ENCODE measurements at regions not wholly inside any gene's neighbourhood (a gene's known extent, or its start where the extent isn't known, plus 50 kb on each side); places are given as distances from the start of the nearest gene placed in this dataset.

DNA sequence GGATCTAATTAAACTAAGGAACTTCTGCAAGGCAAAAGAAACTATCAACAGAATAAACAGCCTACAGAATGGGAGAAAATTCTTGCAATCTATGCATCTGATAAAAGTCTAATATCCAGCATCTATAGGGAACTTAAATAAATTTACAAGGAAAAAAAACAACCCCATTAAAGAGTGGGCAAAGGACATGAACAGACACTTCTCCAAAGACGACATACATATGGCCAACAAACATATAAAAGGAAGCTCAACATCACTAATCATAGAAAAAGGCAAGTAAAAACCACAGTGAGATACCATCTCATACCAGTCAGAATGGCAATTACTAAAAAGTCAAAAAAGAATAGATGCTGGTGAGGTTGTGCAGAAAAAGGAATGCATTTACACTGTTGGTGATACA, 134.8 kb upstream of the PAQR3 start:
- TF ChIP-seq, protein P1, sequence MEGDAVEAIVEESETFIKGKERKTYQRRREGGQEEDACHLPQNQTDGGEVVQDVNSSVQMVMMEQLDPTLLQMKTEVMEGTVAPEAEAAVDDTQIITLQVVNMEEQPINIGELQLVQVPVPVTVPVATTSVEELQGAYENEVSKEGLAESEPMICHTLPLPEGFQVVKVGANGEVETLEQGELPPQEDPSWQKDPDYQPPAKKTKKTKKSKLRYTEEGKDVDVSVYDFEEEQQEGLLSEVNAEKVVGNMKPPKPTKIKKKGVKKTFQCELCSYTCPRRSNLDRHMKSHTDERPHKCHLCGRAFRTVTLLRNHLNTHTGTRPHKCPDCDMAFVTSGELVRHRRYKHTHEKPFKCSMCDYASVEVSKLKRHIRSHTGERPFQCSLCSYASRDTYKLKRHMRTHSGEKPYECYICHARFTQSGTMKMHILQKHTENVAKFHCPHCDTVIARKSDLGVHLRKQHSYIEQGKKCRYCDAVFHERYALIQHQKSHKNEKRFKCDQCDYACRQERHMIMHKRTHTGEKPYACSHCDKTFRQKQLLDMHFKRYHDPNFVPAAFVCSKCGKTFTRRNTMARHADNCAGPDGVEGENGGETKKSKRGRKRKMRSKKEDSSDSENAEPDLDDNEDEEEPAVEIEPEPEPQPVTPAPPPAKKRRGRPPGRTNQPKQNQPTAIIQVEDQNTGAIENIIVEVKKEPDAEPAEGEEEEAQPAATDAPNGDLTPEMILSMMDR (IDR thresholded peaks at IDR 0.05) = no peak
- no peak for TF ChIP-seq POLR2A (IDR thresholded peaks at IDR 0.05)
